Adrenal gland (tissue), 9 donors: ENCODE measurements at regions not wholly inside any gene's neighbourhood (a gene's known extent, or its start where the extent isn't known, plus 50 kb on each side); places are given as distances from the start of the nearest gene placed in this dataset.

ENCODE experiments used
- DNase-seq, 7 donors: peaks; one replicate each; pipeline ENCODE4 v3.0.0-alpha.2; 2019 to 2020
- H3K27ac ChIP-seq, 5 donors: fragments of 200-600 bp; sonication (generic) in 4 of 5; 1 replicate in 3 of 5; 2 replicates in 2 of 5; pipeline versions ENCODE4 v1.5.1 to v1.8.0; 2016 to 2020; ENCODE audit warnings: mild to moderate bottlenecking in 1 of 5
- H3K27me3 ChIP-seq: fragments of 200-600 bp; 2 replicates; pipeline ENCODE4 v1.8.0; 2021
- H3K36me3 ChIP-seq, 2 donors: fragments of 200-600 bp; replicated peaks in 1 of 2; 1 replicate in 1 of 2; 2 replicates in 1 of 2; pipeline versions ENCODE4 v1.5.1 to v1.8.0; 2018 to 2022
- H3K4me1 ChIP-seq, 2 donors: fragments of 200-600 bp; replicated peaks in 1 of 2; 1 replicate in 1 of 2; 2 replicates in 1 of 2; pipeline versions ENCODE4 v1.5.1 to v1.8.0; 2018 to 2021
- H3K4me3 ChIP-seq, 4 donors: fragments of 200-600 bp; sonication (generic) in 3 of 4; one replicate each; pipeline ENCODE4 v1.5.1; 2016 to 2018
- H3K9me3 ChIP-seq, 3 donors: fragments of 200-600 bp; sonication (generic) in 1 of 3; replicated peaks in 1 of 3; 1 replicate in 2 of 3; 2 replicates in 1 of 3; pipeline versions ENCODE4 v1.5.1 to v1.8.0; 2016 to 2021
- CTCF ChIP-seq, 6 experiments: fragments of 450-650 bp in 4 of 6; fragments of 200-600 bp in 2 of 6; sonication (generic) in 1 of 6; IDR thresholded peaks; 1 replicate in 5 of 6; 2 replicates in 1 of 6; pipeline versions ENCODE4 v1.5.1 to v1.8.0; 2016 to 2021; ENCODE audit warnings: antibody characterized with exemption in 6 of 6, mild to moderate bottlenecking in 2 of 6, moderate library complexity in 1 of 6
- POLR2A ChIP-seq, 2 donors: fragments of 450-650 bp; IDR thresholded peaks; one replicate each; pipeline ENCODE4 v1.6.1; 2017; ENCODE audit warnings: antibody characterized with exemption in 2 of 2, mild to moderate bottlenecking in 2 of 2, moderate library complexity in 1 of 2
- WGBS, 4 donors: extraction: QIAGEN DNeasy Blood & Tissue Kit in 2 of 4; methylation state at CpG; one replicate each; pipeline versions ENCODE4 v1.1.5 to v1.1.7; 2013 to 2017; 5-methylcytosine and 5-hydroxymethylcytosine counted together
- intact Hi-C, 2 donors: fragments of 100-400 bp; cut with DNase I; formaldehyde crosslinking; loops; one replicate each; pipeline versions ENCODE4 v1.14.1 to v1.15.0; 2022 to 2023
- donor health status: healthy with polysubstance abuse.
- donor health status: Bipolar disorder and iron deficiency.
- donor health status: DM: yes; HTN: yes; CAD: no.
- donor health status: DM: no; HTN: no; CAD: no.
- donor health status: DM: no; HTN: no; CAD: no.

- Histone ChIP-seq H3K27ac (no peak overlapping the region), H3K9me3 (no peaks in the 10 kb centered on the region), H3K4me1 (no peaks in the 10 kb centered on the region), H3K27me3 (no peaks in the 10 kb centered on the region), H3K4me3 (no peak overlapping the region), H3K36me3 (no peaks in the 10 kb centered on the region)
- intact Hi-C loops: no loop called here
- no peak for DNase-seq
- no peak for TF ChIP-seq CTCF (IDR thresholded peaks at IDR 0.05)
- no peak for TF ChIP-seq POLR2A (IDR thresholded peaks at IDR 0.05)
- 54 to 59% (median 57%) methylated on average over 7 of the region's 7 CpGs for WGBS, 4 donors
These were observed 253.0 kb upstream of the NSMCE3 start for GRCh38 chr15:29522373-29523276.

- Histone ChIP-seq H3K36me3 (no peaks in the 10 kb centered on the region), H3K9me3 (no peaks in the 10 kb centered on the region), H3K27ac (no peak overlapping the region), H3K4me1 (no peaks in the 10 kb centered on the region), H3K27me3 (no peaks in the 10 kb centered on the region), H3K4me3 (no peak overlapping the region)
- 61 to 80% (median 70%) methylated on average over 4 of the region's 4 CpGs for WGBS, 4 donors
- no peak for TF ChIP-seq POLR2A (IDR thresholded peaks at IDR 0.05)
- no peak for TF ChIP-seq CTCF (IDR thresholded peaks at IDR 0.05)
- peak in 3 of 7 donors; percentile 13 to 34 (median 19) for DNase-seq
- intact Hi-C loops: no loop called here
These were observed 248.8 kb upstream of the NSMCE3 start for GRCh38 chr15:29518442-29518841.

- H3K36me3 ChIP-seq: no peaks in the 10 kb centered on the region
These were observed 248.2 kb upstream of the NSMCE3 start for GRCh38 chr15:29517829-29518228.

GRCh38 chr15:29516929-29517328 lies 247.3 kb upstream of the NSMCE3 start:
- no peak for DNase-seq
- Histone ChIP-seq H3K36me3 (no peaks in the 10 kb centered on the region), H3K4me3 (no peak overlapping the region), H3K9me3 (no peaks in the 10 kb centered on the region), H3K27ac (no peak overlapping the region), H3K4me1 (no peaks in the 10 kb centered on the region), H3K27me3 (no peaks in the 10 kb centered on the region)
- TF ChIP-seq CTCF (IDR thresholded peaks at IDR 0.05) (no peak), POLR2A (IDR thresholded peaks at IDR 0.05) (no peak)
- WGBS, 4 donors: 62 to 71% (median 65%) methylated on average over 3 of the region's 3 CpGs
- intact Hi-C loops: no loop called here

More at GRCh38 chr15:29517829-29518228, 248.2 kb upstream of the NSMCE3 start:
- TF ChIP-seq CTCF (IDR thresholded peaks at IDR 0.05) (no peak), POLR2A (IDR thresholded peaks at IDR 0.05) (no peak)
- H3K27me3 ChIP-seq: no peaks in the 10 kb centered on the region
- no peaks in the 10 kb centered on the region for H3K9me3 ChIP-seq
- no peak for DNase-seq
- no peak overlapping the region for H3K27ac ChIP-seq
- no peak overlapping the region for H3K4me3 ChIP-seq
- no peaks in the 10 kb centered on the region for H3K4me1 ChIP-seq
- intact Hi-C loops: no loop called here
- WGBS, 4 donors: 88 to 97% (median 95%) methylated on average over 4 of the region's 4 CpGs
